Fibroblast of pulmonary artery (primary cell): ENCODE measurements at regions not wholly inside any gene's neighbourhood (a gene's known extent, or its start where the extent isn't known, plus 50 kb on each side); places are given as distances from the start of the nearest gene placed in this dataset.

Source experiments
- DNase-seq: peaks from one replicate; pipeline ENCODE4 v3.0.0-alpha.2; 2010; ENCODE audit warnings: low read depth
- H3K4me3 ChIP-seq: replicated peaks from 2 replicates; pipeline ENCODE4 v1.5.1; 2011; ENCODE audit warnings: low read depth, mild to moderate bottlenecking, control low read depth, low read length, moderate library complexity
- TF ChIP-seq, protein P1 (sequence below): IDR thresholded peaks from 2 replicates; pipeline ENCODE4 v1.5.1; 2011; ENCODE audit warnings: mild to moderate bottlenecking, control low read depth, low read length, inconsistent platforms; ENCODE audit errors: missing control alignments

DNA sequence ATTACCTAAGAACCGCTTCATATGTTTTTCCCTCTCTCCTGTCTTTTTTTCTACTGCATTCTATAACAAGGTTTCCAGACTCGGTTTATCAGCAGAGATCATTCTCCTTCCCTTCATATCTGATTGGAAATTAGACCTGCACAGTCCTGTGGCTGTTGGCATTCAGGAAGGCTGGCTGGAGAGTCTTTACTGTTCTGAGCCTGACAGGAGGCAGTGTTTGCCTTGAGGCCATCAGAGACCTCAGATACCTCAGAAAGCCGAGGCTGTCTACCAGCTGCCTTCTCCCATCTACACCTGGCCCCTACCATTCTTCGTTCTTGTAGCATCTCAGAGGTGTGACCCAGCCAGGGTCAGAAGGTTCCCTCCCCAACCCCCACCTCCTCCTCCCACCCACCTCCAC, 182.0 kb downstream of the CAND1 start:
- no peak overlapping the region for H3K4me3 ChIP-seq
- no peak for DNase-seq
- TF ChIP-seq, protein P1, sequence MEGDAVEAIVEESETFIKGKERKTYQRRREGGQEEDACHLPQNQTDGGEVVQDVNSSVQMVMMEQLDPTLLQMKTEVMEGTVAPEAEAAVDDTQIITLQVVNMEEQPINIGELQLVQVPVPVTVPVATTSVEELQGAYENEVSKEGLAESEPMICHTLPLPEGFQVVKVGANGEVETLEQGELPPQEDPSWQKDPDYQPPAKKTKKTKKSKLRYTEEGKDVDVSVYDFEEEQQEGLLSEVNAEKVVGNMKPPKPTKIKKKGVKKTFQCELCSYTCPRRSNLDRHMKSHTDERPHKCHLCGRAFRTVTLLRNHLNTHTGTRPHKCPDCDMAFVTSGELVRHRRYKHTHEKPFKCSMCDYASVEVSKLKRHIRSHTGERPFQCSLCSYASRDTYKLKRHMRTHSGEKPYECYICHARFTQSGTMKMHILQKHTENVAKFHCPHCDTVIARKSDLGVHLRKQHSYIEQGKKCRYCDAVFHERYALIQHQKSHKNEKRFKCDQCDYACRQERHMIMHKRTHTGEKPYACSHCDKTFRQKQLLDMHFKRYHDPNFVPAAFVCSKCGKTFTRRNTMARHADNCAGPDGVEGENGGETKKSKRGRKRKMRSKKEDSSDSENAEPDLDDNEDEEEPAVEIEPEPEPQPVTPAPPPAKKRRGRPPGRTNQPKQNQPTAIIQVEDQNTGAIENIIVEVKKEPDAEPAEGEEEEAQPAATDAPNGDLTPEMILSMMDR: no peak

DNA sequence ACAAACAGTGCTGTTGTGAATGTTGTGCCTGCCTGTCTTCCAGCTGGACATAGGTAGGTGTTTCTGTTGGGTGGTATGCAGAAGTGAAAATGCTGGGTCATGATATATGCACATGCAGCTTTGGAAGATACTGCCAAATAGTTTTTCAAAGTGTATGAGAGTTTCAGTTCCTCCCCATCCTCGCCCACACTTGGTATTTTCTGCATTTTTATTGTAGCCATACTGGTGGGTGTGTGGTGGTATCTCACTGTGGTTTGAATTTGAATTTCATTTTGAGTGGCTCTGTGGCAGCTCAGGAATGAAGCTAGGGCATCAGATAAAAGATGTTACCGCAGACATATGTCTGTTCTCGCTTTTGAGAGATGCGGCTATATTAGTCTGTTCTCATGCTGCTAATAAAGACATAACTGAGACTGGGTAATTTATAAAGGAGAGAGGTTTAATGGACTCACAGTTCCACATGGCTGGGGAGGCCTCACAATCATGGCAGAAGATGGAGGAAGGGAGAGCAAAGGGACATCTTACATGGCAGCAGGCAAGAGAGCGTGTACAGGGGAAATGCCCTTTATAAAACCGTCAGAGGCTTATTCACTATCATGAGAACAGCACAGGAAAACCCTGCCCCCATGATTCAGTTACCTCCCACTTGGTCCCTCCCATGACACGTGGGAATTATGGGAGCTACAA, 183.1 kb downstream of the CAND1 start:
- no peak overlapping the region for H3K4me3 ChIP-seq
- TF ChIP-seq, protein P1: no peak
- no peak for DNase-seq

DNA sequence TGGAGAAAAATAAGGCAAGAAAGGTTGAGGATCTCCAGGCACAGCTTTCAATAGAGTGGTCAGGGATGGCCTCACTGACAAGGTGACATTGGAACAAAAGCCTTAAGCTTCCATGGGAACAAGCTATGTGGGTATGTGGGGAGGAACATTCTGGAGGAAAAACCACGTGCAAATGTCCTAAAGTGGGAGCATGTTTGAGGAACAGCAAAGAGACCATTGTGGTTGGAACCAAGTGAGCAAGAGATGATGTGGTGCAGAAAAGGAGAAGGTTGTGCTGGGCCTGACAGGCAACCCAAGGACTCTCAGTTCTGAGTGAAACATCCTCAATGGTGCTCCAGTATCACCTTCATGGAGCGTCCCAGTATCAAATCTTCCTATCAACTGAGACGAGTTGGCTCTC, 184.0 kb downstream of the CAND1 start:
- no peak for DNase-seq
- H3K4me3 ChIP-seq: no peak overlapping the region
- TF ChIP-seq, protein P1: no peak

DNA sequence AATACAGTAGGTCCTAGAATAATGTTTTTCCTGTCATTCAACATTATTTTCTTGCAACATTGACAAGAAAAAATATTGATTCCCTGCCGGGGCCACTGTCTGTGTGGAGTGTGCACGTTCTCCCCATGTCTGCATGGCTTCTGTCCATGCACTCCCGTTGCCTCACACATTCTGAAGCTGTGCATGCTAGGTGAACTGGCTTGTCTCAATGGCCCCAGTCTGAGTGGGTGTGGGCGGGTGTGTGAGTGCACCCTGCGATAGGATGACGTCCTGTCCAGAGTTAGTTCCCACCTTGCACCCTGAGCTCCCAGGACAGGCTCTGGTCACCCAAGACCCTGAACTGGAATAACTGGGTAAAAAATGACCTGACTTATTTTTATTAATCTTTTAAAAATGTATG, 186.1 kb downstream of the CAND1 start:
- TF ChIP-seq, protein P1: no peak
- H3K4me3 ChIP-seq: no peak overlapping the region
- DNase-seq: no peak

DNA sequence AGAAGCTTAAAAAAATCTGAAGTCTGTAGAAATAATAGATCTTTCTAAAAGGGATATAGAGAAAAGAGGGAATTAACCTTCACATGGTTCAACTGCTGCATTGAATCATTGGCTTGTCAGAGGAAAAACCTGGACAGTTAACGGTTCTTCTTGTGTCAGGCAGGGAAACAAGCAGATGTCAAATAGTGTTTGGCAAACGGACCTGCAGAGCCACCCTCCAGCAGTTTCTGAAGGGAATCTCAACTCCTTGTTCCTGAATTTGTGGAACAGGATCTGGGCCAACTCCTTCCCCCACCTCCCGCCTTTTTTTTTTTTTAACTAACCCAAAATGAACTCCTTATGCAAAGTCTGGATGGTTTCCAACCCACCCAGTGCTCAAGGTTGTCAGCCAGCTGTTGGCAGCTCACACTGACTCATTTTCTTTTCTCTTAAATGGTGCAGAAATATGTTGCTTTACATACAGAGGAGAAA, 187.3 kb downstream of the CAND1 start:
- peak; percentile 84 for DNase-seq
- TF ChIP-seq, protein P1: no peak
- no peak overlapping the region for H3K4me3 ChIP-seq

DNA sequence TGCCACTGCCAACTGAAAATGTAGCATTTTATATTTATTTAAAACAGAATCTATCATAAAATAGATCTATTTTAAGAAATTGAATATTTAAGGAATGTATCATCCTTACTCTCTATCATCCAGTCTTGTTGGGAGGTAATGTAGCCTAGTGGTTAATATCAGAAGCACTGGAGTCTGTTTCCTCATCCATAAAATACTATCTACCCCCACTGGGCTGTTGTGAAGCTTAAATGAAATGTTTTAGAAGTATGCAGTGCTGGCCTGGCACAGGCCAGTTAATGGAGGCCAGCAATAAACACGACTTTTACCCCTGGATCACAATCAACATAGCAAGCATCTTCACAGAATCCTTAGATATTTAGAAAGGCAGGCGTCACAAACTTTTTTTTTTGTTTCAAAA, 188.0 kb downstream of the CAND1 start:
- DNase-seq: no peak
- no peak overlapping the region for H3K4me3 ChIP-seq
- TF ChIP-seq, protein P1: no peak
